H9 (cell line): ENCODE measurements at regions not wholly inside any gene's neighbourhood (a gene's known extent, or its start where the extent isn't known, plus 50 kb on each side); places are given as distances from the start of the nearest gene placed in this dataset.

ENCODE experiments used
- DNase-seq: peaks from one replicate; pipeline ENCODE4 v3.0.0-alpha.2; 2017
- H2AFZ ChIP-seq: one replicate; pipeline ENCODE4 v1.6.1; 2013; ENCODE audit warnings: mild to moderate bottlenecking, low read length, control low read depth, moderate library complexity
- H2AK5ac ChIP-seq: 2 replicates; pipeline ENCODE4 v1.6.1; 2013; ENCODE audit warnings: low read length, control low read depth, mixed read lengths; ENCODE audit not compliant: insufficient read length
- H2BK120ac ChIP-seq: one replicate; pipeline ENCODE4 v1.6.1; 2013; ENCODE audit warnings: low read depth, mild to moderate bottlenecking, low read length, control low read depth, inconsistent platforms; ENCODE audit not compliant: poor library complexity, severe bottlenecking
- H2BK12ac ChIP-seq: 2 replicates; pipeline ENCODE4 v1.6.1; 2013; ENCODE audit warnings: low read length, control low read depth, mixed read lengths, low read depth; ENCODE audit not compliant: insufficient read length
- H2BK15ac ChIP-seq: 2 replicates; pipeline ENCODE4 v1.6.1; 2013; ENCODE audit warnings: low read depth, low read length, control low read depth
- H2BK20ac ChIP-seq: one replicate; pipeline ENCODE4 v1.6.1; 2013; ENCODE audit warnings: low read depth, mild to moderate bottlenecking, low read length, control low read depth, inconsistent platforms; ENCODE audit not compliant: poor library complexity, severe bottlenecking
- H2BK5ac ChIP-seq: 2 replicates; pipeline ENCODE4 v1.6.1; 2013; ENCODE audit warnings: low read length, control low read depth, mixed read lengths; ENCODE audit not compliant: insufficient read length
- H3K14ac ChIP-seq: 2 replicates; pipeline ENCODE4 v1.6.1; 2013; ENCODE audit warnings: low read length, control low read depth; ENCODE audit not compliant: insufficient read depth
- H3K18ac ChIP-seq: 2 replicates; pipeline ENCODE4 v1.6.1; 2013; ENCODE audit warnings: low read depth, mild to moderate bottlenecking, mixed read lengths, low read length, control low read depth; ENCODE audit not compliant: insufficient read length
- H3K23ac ChIP-seq: 2 replicates; pipeline ENCODE4 v1.6.1; 2013; ENCODE audit warnings: low read length, control low read depth, mixed read lengths, low read depth; ENCODE audit not compliant: insufficient read length
- H3K23me2 ChIP-seq: 2 replicates; pipeline ENCODE4 v1.6.1; 2013; ENCODE audit warnings: low read depth, mild to moderate bottlenecking, mixed read lengths, low read length, control low read depth; ENCODE audit not compliant: insufficient read length, poor library complexity, severe bottlenecking
- H3K27ac ChIP-seq: 2 replicates; pipeline ENCODE4 v1.5.1; 2013; ENCODE audit warnings: low read length, control low read depth, mixed read lengths, low read depth; ENCODE audit not compliant: insufficient read length
- H3K27me3 ChIP-seq: 2 replicates; pipeline ENCODE4 v1.6.1; 2013; ENCODE audit warnings: low read length, control low read depth, inconsistent platforms; ENCODE audit not compliant: insufficient read depth
- H3K4ac ChIP-seq: 2 replicates; pipeline ENCODE4 v1.6.1; 2013; ENCODE audit warnings: low read depth, mild to moderate bottlenecking, control low read depth, inconsistent platforms, low read length, moderate library complexity
- H3K4me1 ChIP-seq: 2 replicates; pipeline ENCODE4 v1.6.1; 2013; ENCODE audit warnings: low read length, control low read depth, inconsistent platforms; ENCODE audit not compliant: insufficient read depth
- H3K4me2 ChIP-seq: 2 replicates; pipeline ENCODE4 v1.6.1; 2013; ENCODE audit warnings: low read length, control low read depth, mixed read lengths; ENCODE audit not compliant: insufficient read length, insufficient read depth
- H3K56ac ChIP-seq: 2 replicates; pipeline ENCODE4 v1.6.1; 2013; ENCODE audit warnings: low read depth, mild to moderate bottlenecking, mixed read lengths, low read length, control low read depth; ENCODE audit not compliant: insufficient read length
- H3K79me1 ChIP-seq: 2 replicates; pipeline ENCODE4 v1.6.1; 2013; ENCODE audit warnings: low read depth, mild to moderate bottlenecking, moderate library complexity, low read length, control low read depth, inconsistent platforms; ENCODE audit not compliant: insufficient read depth, poor library complexity, severe bottlenecking
- H3K79me2 ChIP-seq: 2 replicates; pipeline ENCODE4 v1.6.1; 2013; ENCODE audit warnings: low read length, control low read depth, inconsistent platforms; ENCODE audit not compliant: insufficient read depth
- H3K9ac ChIP-seq: 2 replicates; pipeline ENCODE4 v1.6.1; 2013; ENCODE audit warnings: low read length, control low read depth, mixed read lengths; ENCODE audit not compliant: insufficient read length; ENCODE audit errors: extremely low read depth
- H3K9me3 ChIP-seq: one replicate; pipeline ENCODE4 v1.6.1; 2013; ENCODE audit warnings: low read depth, low read length, inconsistent platforms; ENCODE audit not compliant: control insufficient read depth
- H3T11ph ChIP-seq: one replicate; pipeline ENCODE4 v1.6.1; 2013; ENCODE audit warnings: mild to moderate bottlenecking, low read length, control low read depth, inconsistent platforms
- H4K20me1 ChIP-seq: one replicate; pipeline ENCODE4 v1.6.1; 2013; ENCODE audit not compliant: control insufficient read depth, insufficient read length, insufficient read depth
- H4K5ac ChIP-seq: 2 replicates; pipeline ENCODE4 v1.6.1; 2013; ENCODE audit warnings: low read depth, mild to moderate bottlenecking, mixed read lengths, low read length, control low read depth; ENCODE audit not compliant: insufficient read length
- H4K8ac ChIP-seq: replicated peaks from 2 replicates; pipeline ENCODE4 v1.6.1; 2013; ENCODE audit warnings: low read length, control low read depth, mixed read lengths, low read depth; ENCODE audit not compliant: insufficient read length
- H4K91ac ChIP-seq: 2 replicates; pipeline ENCODE4 v1.6.1; 2013; ENCODE audit warnings: low read depth, mild to moderate bottlenecking, moderate library complexity, mixed read lengths, low read length, control low read depth; ENCODE audit not compliant: insufficient read length
- H3K27ac Mint-ChIP-seq, 3 experiments: 2 replicates in 2 of 3; 3 replicates in 1 of 3; pipeline ENCODE4 v1.8.0; 2020 to 2021; ENCODE audit warnings: mixed read lengths in 3 of 3, mild to moderate bottlenecking in 1 of 3, moderate library complexity in 1 of 3
- H3K27me3 Mint-ChIP-seq: 2 replicates; pipeline ENCODE4 v1.8.0; 2021; ENCODE audit warnings: low read depth, mild to moderate bottlenecking, moderate library complexity, mixed read lengths
- H3K36me3 Mint-ChIP-seq, 3 experiments: 2 replicates in 2 of 3; 3 replicates in 1 of 3; pipeline ENCODE4 v1.8.0; 2020 to 2021; ENCODE audit warnings: low read depth in 3 of 3, mixed read lengths in 3 of 3; ENCODE audit not compliant: insufficient read depth in 1 of 3
- H3K4me1 Mint-ChIP-seq, 2 experiments: 2 replicates each; pipeline ENCODE4 v1.8.0; 2020; ENCODE audit warnings: mixed read lengths in 2 of 2
- H3K4me3 Mint-ChIP-seq, 2 experiments: 2 replicates in 1 of 2; 3 replicates in 1 of 2; pipeline ENCODE4 v1.8.0; 2020 to 2021; ENCODE audit warnings: mild to moderate bottlenecking in 2 of 2, mixed read lengths in 2 of 2, moderate library complexity in 1 of 2
- H3K9me3 Mint-ChIP-seq, 2 experiments: 2 replicates in 1 of 2; 3 replicates in 1 of 2; pipeline ENCODE4 v1.8.0; 2020; ENCODE audit warnings: mild to moderate bottlenecking in 2 of 2, mixed read lengths in 2 of 2, moderate library complexity in 1 of 2
- CTCF ChIP-seq: fragments of 200-600 bp; sonication (generic); conservative IDR thresholded peaks from 3 replicates; pipeline ENCODE4 v1.8.0; 2021; ENCODE audit warnings: antibody characterized with exemption, mild to moderate bottlenecking
- WGBS: extraction: QIAGEN DNeasy Blood & Tissue Kit; methylation state at CpG from one replicate; pipeline ENCODE4 v1.1.7; 2013; ENCODE audit warnings: missing lambda C conversion rate, low lambda C conversion rate, mixed read lengths; ENCODE audit not compliant: insufficient read length; ENCODE audit errors: extremely low coverage; 5-methylcytosine and 5-hydroxymethylcytosine counted together

DNA sequence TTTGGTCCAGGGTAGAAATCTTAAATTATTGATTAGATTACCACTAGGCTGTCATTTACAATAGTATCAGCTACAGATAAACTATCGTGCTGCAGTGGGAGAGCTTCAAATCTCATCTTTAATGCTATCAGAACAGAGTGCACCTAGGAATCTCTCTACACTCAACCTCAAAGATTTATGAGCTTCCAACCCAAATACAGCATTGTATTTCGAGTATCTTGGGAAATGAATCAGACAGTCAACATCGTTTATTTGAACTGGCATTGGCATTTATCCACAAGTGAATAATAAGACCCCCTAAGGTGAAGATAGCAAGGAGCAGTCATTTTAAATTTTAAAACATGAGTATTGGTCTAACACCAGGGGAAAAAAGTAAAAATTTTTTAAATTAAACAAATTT, 1203.2 kb downstream of the CDH12 start:
- Histone ChIP-seq H3K4me1 (no peaks in the 10 kb centered on the region), H3K23me2 (no peaks in the 10 kb centered on the region), H2BK15ac (no peak overlapping the region), H2BK20ac (no peak overlapping the region), H4K91ac (no peak overlapping the region), H3K79me1 (no peaks in the 10 kb centered on the region), H2BK12ac (no peak overlapping the region), H3K9ac (no peak overlapping the region), H3K9me3 (no peaks in the 10 kb centered on the region), H2AFZ (no peak overlapping the region), H4K20me1 (no peaks in the 10 kb centered on the region), H3K27ac (no peak overlapping the region), H3K18ac (no peak overlapping the region), H3K56ac (no peak overlapping the region), H3K79me2 (no peaks in the 10 kb centered on the region), H2BK5ac (no peak overlapping the region), H4K8ac (no peak overlapping the region), H3K27me3 (no peaks in the 10 kb centered on the region), H3K14ac (no peak overlapping the region), H2BK120ac (no peak overlapping the region), H3K4me2 (no peak overlapping the region), H3K4ac (no peak overlapping the region), H3T11ph (no peak overlapping the region), H3K23ac (no peak overlapping the region), H4K5ac (no peak overlapping the region), H2AK5ac (no peak overlapping the region)
- Mint-ChIP-seq H3K27ac (no peak overlapping the region), H3K27me3 (no peaks in the 10 kb centered on the region), H3K4me3 (no peak overlapping the region), H3K36me3 (no peaks in the 10 kb centered on the region), H3K9me3 (no peaks in the 10 kb centered on the region; a peak in 2 of 5 replicates), H3K4me1 (no peaks in the 10 kb centered on the region)
- no CpG with 5 or more reads among the region's 3 CpGs for WGBS
- no peak for DNase-seq
- no peak for TF ChIP-seq CTCF
